DMS114 treated with DMSO at 0.1 percent for 48 hours (cell line): ENCODE measurements at regions not wholly inside any gene's neighbourhood (a gene's known extent, or its start where the extent isn't known, plus 50 kb on each side); places are given as distances from the start of the nearest gene placed in this dataset.

Experiments used
- DNase-seq: peaks from one replicate; lab custom pipeline; 2025; ENCODE audit not compliant: unreplicated experiment; lab: John Stamatoyannopoulos, UW

- DNase-seq = no peak
Observed at GRCh38 chr2:2561346-2562095, 230.4 kb upstream of the MYT1L start.

DNA sequence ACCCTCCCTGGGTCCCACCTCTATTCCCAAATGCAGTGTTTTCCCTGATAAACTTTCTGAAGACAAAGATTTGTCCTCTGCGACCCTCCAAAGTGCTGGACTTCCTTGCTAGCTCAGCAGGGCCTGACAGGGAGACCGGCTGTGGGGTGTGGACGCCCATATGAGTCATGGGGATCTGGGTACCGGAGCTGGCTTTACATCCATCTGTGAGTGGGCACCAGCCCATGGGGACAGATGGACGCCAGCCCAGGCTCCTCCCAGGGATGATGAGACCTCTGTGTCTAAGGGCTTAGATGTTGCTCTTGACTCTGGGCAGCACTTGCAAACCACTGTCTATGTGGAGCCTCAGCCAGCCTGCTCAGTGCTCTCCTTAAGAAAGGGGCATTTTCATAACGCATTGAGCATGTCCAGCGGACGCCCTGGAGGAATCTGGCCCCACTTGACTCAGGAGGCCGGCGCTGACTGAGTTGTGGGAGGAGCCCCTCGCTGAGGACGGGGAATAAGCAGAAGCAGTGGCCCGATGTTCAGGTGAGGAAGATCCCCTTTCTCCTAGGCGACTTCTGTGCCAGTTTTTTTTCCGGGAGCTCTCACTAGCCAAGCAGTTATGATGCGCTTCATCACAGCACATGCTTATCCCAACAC is 229.4 kb upstream of the MYT1L start:
- DNase-seq = no peak

GRCh38 chr2:2558476-2558875 is 227.4 kb upstream of the MYT1L start:
- no peak for DNase-seq

DNA sequence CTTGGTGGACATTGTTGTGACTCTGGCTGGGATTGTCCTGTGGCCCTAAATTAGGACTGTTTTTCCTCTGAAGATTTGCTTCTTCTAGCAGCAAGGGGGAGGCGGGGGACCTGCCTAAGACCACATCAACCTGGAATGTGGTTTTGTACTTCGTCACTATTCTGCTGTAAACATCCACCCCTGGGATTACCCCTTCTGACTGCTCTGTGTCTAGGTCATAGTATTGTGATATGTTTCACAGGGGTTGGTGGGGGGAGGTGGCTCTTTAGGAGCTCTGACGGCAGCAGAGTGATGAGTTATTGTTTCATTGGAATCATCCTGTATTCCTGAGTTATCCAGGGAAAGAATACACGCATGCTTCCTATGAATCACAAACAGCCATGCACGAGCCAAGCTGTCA is 226.4 kb upstream of the MYT1L start:
- no peak for DNase-seq

DNA sequence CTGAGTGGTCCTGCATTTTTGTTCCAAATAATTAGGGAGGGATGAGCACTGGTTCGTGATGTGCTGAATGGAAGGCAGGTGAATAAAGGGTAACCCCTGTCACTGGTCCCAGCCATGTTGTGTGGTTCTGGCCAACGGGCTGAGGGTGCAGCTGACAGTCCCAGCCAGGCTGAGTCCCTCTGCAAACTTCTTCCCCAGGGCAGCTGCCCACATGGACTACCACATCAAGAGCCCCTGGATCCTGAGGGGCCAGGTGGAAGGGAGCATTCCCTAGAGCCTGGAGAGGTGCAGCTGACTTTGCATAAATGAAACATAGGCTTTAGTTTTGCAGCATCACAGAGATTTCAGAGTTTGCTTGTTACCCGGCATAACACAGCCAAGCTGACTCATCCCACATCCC is 219.8 kb upstream of the MYT1L start:
- DNase-seq = no peak

GRCh38 chr2:2547911-2548310 is 216.8 kb upstream of the MYT1L start:
- no peak for DNase-seq

GRCh38 chr2:2547451-2547850 is 216.4 kb upstream of the MYT1L start:
- DNase-seq = no peak

GRCh38 chr2:2546046-2546445 is 215.0 kb upstream of the MYT1L start:
- DNase-seq = no peak

DNA sequence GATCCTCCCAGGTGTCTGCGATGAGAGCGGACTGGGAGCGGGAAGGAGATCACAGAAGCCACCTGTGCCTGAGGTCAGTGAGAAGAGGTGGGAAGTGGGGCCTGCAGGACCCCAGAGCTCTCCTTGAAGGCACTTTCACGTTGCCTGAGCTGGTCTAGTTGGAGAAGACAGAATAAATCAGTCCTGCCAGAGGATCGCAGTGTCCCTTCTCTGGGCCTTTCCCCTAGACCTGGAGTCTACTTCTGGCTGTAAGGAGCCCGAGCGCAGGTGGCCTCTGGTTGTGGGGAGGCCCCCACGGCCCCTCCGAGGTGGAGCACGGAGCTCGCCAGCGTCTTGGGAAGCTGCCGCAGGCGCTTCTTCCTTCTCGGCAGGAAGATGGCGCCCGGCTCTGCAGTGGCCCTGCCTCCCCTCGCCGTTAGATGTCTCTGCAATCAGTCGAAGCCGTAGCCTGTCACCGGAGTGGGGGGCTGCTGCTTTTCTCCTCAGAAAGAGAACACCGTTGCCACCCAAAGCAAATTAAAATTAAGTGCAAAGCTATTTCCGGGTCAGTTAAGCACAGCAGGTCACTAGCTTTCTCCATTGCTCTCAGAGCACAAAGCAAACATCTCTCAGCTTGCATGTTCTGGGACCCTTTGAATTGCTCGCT is 212.0 kb upstream of the MYT1L start:
- no peak for DNase-seq

DNA sequence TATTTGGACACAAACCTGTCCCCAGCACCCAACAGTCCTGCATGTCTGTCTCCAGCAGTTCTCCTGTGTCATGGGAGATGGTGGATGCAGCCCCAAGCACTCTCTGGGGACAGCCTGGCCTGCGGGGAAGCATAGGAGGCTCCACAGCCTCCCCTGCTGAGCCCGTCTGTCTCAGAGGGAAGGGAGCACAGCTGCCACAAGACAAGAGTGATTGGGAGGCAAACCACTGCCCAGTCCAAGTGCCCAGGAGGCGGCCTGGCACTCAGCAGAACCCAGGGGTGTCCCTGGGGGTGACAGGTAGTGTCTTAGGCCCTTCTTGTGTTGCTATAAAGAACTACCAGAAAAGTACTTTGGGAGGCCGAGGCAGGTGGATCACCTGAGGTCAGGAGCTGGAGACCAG is 211.2 kb upstream of the MYT1L start:
- DNase-seq = no peak

- no peak for DNase-seq
Observed at GRCh38 chr2:2540406-2540805, 209.3 kb upstream of the MYT1L start.

GRCh38 chr2:2536416-2537056 is 205.5 kb upstream of the MYT1L start:
- no peak for DNase-seq

DNA sequence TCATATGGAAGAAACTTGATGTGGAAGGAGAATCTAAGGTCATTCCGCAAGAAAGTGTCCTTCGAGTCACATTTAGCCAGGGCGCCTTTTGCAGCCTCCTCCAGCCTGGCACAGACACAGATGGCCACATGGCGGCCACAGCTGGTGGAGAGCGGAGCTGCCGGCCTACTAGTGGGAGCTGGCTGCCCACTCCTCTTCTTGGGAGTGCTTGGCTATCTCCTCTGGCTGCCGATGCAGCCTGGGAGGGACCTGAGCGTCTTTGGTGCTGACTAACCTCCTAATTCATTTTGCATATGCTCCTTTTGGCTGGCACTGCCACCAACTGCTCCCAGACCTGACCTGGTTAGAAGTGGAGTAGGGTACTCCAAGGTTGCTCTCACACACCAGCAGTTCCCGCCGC is 199.3 kb upstream of the MYT1L start:
- DNase-seq = no peak

GRCh38 chr2:2528846-2529245 is 197.8 kb upstream of the MYT1L start:
- no peak for DNase-seq

DNA sequence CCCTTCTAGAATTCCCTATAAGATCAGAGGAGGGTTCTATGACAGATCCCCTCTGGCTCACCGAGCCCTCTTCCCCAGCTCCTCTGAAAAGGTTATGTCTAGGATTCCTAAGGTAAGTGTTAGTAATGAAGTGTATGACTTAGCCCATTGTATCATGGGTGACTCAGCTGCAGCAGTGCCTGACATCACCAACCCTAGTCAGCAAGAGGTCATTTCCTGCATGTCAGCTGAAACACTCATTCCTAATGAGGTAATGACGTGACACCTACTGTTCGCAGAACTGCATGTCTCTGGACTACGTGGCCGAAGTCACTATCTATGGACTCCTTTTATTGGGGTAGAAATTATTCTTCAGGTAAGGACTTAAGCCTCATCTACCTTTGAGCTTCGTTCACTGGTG is 196.1 kb upstream of the MYT1L start:
- DNase-seq = no peak

DNA sequence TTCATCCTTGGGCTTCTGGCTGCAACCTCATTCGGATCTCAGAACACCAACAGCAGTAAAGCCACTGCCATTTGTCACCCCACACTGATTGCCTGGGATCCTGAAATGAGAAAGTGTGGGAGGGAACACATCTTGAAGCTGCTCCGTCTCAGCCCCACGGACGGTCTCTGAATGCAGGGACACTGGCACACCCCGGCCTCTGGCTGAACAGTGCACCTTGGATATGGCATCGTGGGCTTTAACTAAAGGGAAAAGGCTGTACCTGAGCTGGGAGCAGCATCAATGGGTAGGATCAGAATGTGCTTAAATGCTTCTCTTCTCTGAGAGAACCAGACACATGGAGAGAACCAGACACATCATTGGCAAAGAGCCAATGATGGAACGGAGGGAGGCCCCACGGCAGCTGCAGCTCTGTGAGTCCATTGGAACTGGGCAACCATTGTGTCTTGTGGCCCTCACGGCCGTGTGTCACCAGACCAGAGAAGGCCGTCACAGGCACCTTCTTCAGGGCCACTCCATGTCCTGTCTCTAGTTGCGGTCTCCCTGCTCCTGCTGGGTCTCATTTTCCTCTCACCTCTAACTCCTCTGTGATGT is 193.4 kb upstream of the MYT1L start:
- DNase-seq = no peak

- DNase-seq = no peak
Observed at GRCh38 chr2:2523461-2524347, 192.6 kb upstream of the MYT1L start.

DNA sequence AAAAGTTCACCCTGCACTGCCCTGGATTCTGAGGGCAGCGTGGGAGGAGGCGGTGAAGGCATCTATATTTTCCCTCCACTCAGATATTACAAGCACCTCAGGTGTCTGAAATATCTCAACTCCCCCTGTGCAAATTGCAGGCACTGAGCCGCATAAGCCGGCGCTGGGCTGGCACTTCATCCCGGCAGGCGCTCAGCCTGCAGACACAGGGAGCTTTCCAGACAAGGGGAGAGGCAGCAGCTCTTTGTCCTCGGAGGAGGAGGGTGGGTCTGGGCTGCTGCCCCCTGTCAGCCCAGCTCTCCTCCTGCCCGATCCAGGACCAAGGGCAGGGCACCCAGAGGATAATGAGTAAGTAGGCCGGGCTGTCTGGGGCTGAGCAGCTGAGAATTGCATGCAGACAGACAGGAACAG is 189.3 kb upstream of the MYT1L start:
- DNase-seq = no peak

DNA sequence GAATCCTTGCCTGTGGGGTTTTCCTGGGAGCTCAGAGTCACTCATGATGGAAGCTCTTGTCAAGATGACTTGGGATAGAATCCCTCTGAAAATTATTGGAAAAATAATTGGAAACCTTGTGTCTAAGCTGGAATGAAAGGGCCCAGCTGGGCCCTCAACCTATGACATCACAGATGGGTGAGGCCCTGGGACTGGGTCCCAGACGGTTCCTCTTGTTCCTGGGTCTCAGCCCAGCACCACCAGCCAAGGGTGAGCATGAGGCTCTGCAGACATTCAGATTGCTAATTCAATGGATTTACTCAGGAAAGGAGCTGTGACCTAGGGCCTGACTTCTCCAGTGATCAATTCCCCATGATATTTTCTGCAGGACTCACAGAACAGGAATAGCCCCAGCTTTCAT is 188.3 kb upstream of the MYT1L start:
- no peak for DNase-seq

DNA sequence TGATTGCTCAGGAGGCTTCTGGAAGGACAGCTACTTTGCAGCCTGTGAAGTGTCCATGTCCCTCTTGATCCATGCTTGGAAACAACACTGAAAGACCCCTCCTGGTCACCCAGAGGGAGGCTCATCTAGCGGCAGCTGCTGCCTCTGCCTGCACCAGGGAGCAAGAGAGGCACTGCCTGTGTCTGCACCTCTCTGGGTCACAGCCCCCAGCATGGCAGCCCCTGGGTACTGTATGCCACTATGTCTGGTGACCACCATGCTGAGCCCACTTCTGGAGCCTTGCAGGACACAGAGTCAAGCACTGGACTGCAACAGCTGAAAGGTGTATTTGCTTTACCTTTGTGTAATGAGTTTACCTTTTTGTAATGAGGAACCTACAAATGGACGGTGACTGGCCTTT is 186.3 kb upstream of the MYT1L start:
- DNase-seq = no peak

- DNase-seq = no peak
Observed at GRCh38 chr2:2516386-2516785, 185.3 kb upstream of the MYT1L start.
